ENCODE measurements at regions not wholly inside any gene's neighbourhood (a gene's known extent, or its start where the extent isn't known, plus 50 kb on each side); places are given as distances from the start of the nearest gene placed in this dataset.

- no peak overlapping the region for H3K4me3 ChIP-seq
- H3K27ac ChIP-seq: no peak overlapping the region
- H3K36me3 ChIP-seq: no peaks in the 10 kb centered on the region
- intact Hi-C loops (cut with DNase I; ENCODE audit: low total_unique reads): no loop called here
- no peak for TF ChIP-seq POLR2AphosphoS5 (IDR thresholded peaks at IDR 0.05)
- no peak for TF ChIP-seq CTCF (IDR thresholded peaks at IDR 0.05)
- no peak for TF ChIP-seq POLR2A (IDR thresholded peaks at IDR 0.05)
- H3K27me3 ChIP-seq: no peaks in the 10 kb centered on the region
- DNase-seq (ENCODE audit: low spot score in 2 of 2): no peak
- H3K4me1 ChIP-seq: peaks cover 0 to 4% of the 10 kb centered on the region in 2 donors
- H3K9me3 ChIP-seq: peaks cover 5 to 19% of the 10 kb centered on the region in 2 donors
Measured at GRCh38 chr6:155641603-155642002, 186.0 kb upstream of the NOX3 start.

- no peak overlapping the region for H3K4me3 ChIP-seq
- peaks cover 5 to 19% of the 10 kb centered on the region in 2 donors for H3K9me3 ChIP-seq
- no peaks in the 10 kb centered on the region for H3K27me3 ChIP-seq
- intact Hi-C loops (cut with DNase I; ENCODE audit: low total_unique reads): no loop called here
- no peak overlapping the region for H3K27ac ChIP-seq
- DNase-seq (ENCODE audit: low spot score in 2 of 2): no peak
- H3K4me1 ChIP-seq: no peaks in the 10 kb centered on the region
- no peaks in the 10 kb centered on the region for H3K36me3 ChIP-seq
- TF ChIP-seq POLR2A (IDR thresholded peaks at IDR 0.05): no peak
- no peak for TF ChIP-seq CTCF (IDR thresholded peaks at IDR 0.05)
- no peak for TF ChIP-seq POLR2AphosphoS5 (IDR thresholded peaks at IDR 0.05)
Measured at GRCh38 chr6:155638200-155638599, 182.6 kb upstream of the NOX3 start.

GRCh38 chr6:155635416-155635815, 179.8 kb upstream of the NOX3 start:
- no peaks in the 10 kb centered on the region for H3K27me3 ChIP-seq
- H3K4me3 ChIP-seq: no peak overlapping the region
- no peaks in the 10 kb centered on the region for H3K36me3 ChIP-seq
- no peaks in the 10 kb centered on the region for H3K4me1 ChIP-seq
- H3K9me3 ChIP-seq: peaks cover 0 to under 1% of the 10 kb centered on the region in 2 donors
- H3K27ac ChIP-seq: no peak overlapping the region
- TF ChIP-seq POLR2AphosphoS5 (IDR thresholded peaks at IDR 0.05) (no peak), POLR2A (IDR thresholded peaks at IDR 0.05) (no peak), CTCF (IDR thresholded peaks at IDR 0.05) (no peak)
- no peak for DNase-seq (ENCODE audit: low spot score in 2 of 2)
- intact Hi-C loops (cut with DNase I; ENCODE audit: low total_unique reads): no loop called here

- DNase-seq (ENCODE audit: low spot score in 2 of 2): no peak
- Histone ChIP-seq H3K27me3 (no peaks in the 10 kb centered on the region), H3K4me1 (no peaks in the 10 kb centered on the region), H3K9me3 (no peaks in the 10 kb centered on the region), H3K27ac (no peak overlapping the region), H3K36me3 (no peaks in the 10 kb centered on the region), H3K4me3 (no peak overlapping the region)
- TF ChIP-seq POLR2A (IDR thresholded peaks at IDR 0.05): no peak
- no peak for TF ChIP-seq POLR2AphosphoS5 (IDR thresholded peaks at IDR 0.05)
- no peak for TF ChIP-seq CTCF (IDR thresholded peaks at IDR 0.05)
- intact Hi-C loops (cut with DNase I; ENCODE audit: low total_unique reads): loop anchor here (5.0 kb wide), 1 partner anchor 652 kb away; no protein-coding TSS in a partner anchor
Measured at GRCh38 chr6:155630085-155630484, 174.4 kb upstream of the NOX3 start.

GRCh38 chr6:155629652-155630051, 174.0 kb upstream of the NOX3 start:
- intact Hi-C loops (cut with DNase I; ENCODE audit: low total_unique reads): loop anchor here (5.0 kb wide), 1 partner anchor 653 kb away; no protein-coding TSS in a partner anchor
- Histone ChIP-seq H3K36me3 (no peaks in the 10 kb centered on the region), H3K27ac (no peak overlapping the region), H3K4me3 (no peak overlapping the region), H3K9me3 (no peaks in the 10 kb centered on the region), H3K4me1 (no peaks in the 10 kb centered on the region), H3K27me3 (no peaks in the 10 kb centered on the region)
- DNase-seq (ENCODE audit: low spot score in 2 of 2): no peak
- TF ChIP-seq POLR2AphosphoS5 (IDR thresholded peaks at IDR 0.05) (no peak), CTCF (IDR thresholded peaks at IDR 0.05) (no peak), POLR2A (IDR thresholded peaks at IDR 0.05) (no peak)

Data from breast epithelium (tissue), 4 donors.